HG03439 (cell line): ENCODE measurements at regions not wholly inside any gene's neighbourhood (a gene's known extent, or its start where the extent isn't known, plus 50 kb on each side); places are given as distances from the start of the nearest gene placed in this dataset.
"Not testable (repeated sequence)": the region's sequence is repeated elsewhere in the genome, so short reads cannot be mapped to it uniquely, and the experiment has no call there.

Experiments
- ATAC-seq: cut with Tn5 transposase; IDR thresholded peaks from one replicate; pipeline ENCODE4 v1.9.1; 2021; ENCODE audit warnings: mild to moderate bottlenecking, moderate library complexity; ENCODE audit not compliant: unreplicated experiment

DNA sequence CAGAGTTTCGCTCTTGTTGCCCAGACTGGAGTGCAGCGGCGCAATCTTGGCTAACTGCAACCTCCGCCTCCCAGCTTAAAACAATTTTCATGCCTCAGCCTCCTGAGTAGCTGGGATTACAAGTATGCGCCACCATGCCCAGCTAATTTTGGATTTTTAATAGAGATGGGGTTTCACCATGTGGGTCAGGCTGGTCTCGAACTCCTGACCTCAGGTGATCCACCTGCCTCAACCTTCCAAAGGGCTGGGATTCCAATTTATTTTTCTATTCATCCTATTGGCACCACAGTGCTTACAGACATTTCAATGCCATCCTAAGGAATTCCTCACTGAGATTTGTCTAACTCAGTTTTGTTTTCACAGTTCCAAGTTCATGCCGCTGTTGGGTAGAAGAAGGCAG lies 98.3 kb upstream of the EGLN3 start:
- ATAC-seq, result not testable (repeated sequence)

GRCh38 chr14:34046799-34047520 lies 96.1 kb upstream of the EGLN3 start:
- ATAC-seq, result no peak

DNA sequence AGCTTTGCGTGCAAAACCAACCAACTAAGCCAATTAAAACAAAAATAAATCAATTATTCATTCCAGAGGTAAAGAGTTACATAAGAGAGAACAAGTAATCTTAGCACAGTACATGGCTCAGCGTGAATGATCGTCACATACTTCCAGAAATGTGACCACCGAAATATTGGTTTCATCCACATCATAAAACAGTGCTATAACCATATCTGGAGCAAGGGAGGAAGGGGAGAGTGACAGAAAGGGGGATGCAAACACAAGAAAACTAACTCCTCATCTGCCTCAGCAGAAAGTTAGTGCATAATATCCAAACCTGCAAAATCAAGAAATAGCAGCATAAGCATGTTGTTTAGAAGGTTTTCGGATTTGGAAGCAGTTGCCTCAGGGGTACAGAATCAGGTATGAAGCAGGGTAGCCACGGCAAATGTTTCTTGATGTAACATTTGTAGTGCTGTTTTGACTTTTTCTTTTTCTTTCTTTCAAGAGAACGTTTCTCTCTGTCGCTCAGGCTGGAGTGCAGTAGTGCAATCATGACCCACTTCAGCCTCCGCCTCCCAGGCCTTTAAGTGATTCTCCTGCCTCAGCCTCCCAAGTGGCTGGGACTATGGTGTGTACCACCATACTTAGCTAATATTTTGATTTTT lies 93.9 kb upstream of the EGLN3 start:
- no peak for ATAC-seq

DNA sequence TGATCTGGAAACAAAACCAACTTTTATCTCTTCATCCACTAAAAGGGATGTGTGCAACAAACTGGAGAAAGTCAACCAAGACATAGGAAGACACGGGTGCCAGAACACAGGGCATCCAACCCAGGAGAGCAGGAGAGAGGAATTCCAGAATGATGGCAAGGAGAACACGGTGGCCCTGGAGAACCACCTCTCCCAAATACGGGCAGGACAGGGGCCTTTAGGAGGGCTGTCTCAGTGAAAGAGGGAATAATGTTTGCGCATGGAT lies 93.4 kb upstream of the EGLN3 start:
- ATAC-seq, result no peak

GRCh38 chr14:34043627-34044372 lies 92.9 kb upstream of the EGLN3 start:
- peak; percentile 87 for ATAC-seq

DNA sequence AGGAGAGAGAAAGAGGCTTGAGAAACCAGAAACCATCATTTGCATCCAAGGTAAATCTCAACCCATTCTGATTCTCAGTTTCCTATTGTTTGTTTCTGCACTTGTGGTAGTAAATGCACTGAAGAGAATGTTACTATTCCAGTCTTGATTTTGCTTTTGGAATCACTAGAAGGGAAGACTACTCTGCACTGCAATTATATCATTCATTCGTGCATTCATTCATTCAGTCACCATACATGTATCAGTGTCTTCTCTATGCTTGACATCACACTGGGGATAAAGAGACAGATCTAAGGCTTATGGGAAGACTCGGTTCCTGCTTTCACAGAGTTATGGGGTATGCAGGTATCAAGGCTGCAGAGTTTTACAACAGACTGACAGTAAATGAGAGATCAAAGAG lies 90.3 kb upstream of the EGLN3 start:
- ATAC-seq, result no peak

GRCh38 chr14:34040766-34041165 lies 89.9 kb upstream of the EGLN3 start:
- no peak for ATAC-seq

DNA sequence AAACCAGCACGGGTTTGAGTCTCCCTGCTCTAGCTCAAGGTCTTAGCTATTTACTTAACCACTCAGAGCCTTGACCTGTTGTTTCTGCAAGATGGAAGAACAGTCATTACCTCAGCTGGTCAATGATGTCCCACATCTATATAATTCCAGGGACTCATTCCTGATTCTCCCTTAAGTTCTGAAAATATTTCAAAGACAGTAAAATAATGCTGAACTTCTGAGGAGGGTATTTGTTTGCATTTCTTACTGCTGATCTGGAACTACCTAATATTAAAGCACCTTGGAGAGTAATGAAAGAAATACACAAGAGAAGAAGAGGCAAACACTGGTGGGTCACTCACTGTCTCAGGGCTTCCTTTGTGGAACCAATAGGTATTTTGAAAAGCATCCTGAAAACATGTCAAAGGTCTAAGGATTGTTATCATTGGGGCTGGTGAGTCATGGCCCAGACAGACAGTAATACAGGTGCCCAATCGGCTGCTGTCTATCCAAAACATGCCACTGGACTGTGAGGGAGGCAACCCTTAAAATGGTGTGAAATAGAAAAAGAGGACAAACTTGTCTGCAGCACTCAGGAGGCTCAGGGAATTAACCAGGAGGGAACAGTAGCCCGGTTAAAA lies 88.7 kb upstream of the EGLN3 start:
- ATAC-seq, result no peak

DNA sequence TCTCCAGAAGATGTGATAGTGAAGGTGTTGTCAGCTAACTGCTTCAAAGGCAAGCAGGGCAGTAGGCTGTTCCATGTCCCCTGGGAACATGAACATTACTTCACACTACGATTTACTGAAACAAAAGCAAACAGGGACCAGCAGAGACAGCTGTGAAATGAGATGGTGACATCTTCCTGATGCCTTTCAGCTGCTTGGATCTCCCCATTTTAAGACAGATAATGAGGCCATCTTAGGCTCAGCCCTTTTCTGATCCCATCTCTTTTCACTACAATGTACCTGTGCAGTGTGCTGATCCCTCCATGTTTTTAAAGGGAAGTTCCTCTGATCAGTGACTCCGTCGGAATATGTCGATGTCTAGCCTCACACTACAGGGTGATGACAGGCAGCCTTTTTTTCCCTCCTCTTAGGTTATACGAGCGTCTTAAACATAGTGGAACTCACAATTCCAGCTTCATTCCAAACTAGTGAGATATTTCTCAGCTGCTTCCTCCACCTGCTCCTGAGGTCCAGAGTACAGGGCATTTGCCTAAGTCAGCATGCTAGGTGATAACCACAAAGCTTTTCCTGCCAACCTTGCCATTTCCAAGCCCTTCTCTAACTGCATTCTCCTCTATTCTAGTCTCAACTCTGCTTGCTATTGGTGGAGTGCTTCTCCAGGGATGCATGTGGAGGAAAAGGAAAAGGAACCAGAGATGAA lies 87.6 kb upstream of the EGLN3 start:
- no peak for ATAC-seq

GRCh38 chr14:34036319-34036766 lies 85.5 kb upstream of the EGLN3 start:
- ATAC-seq, result no peak

DNA sequence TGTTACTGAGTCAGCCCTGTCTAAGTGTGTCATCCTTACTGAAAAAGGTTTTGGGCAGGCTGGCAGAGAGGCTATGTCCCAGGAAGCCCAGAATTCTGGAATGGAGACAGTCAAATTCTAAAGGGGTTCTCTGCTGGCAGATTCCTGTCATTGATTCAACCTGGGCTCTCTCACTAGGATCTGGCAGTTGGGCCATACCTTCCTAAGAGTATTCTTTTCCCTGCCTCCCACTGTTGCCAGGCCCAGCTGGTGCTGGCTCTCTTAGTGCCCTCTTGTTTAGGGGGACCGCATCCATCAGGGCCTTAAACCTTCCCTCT lies 85.0 kb upstream of the EGLN3 start:
- ATAC-seq, result no peak

DNA sequence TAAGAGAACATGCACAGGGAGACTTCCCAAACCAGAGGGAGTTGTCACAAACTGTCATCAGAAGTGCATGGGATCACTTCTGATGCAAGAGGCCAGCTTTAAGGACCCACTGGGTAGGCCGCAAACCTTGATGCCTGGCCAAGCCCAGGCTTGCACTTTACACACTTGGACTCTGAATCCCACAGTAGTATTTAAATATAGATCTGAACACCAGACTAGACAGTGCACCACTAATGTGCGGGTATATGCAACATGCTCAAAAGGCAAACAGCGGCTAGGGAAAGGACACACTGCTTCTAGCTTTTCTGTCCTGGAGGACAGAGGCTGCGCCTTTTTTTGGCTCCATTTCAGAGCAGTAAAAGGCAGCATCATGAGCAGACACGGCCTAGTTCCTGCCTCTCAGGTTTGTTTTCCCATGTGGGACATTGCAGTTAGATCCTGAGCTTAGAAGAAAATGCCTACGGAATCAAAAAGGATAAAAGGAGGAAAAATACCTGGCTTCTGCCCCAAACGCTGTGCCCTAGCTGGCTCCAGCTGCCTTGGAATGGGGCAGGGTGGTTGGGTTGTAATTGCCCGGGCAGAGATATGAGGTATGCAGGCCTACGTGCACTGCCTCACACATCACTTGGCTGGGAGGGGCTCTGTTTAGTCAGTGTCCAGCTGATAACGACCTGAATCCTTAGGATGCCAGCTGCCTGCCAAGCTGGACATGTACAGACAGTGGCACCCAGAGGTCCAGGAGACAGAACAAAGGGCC lies 84.5 kb upstream of the EGLN3 start:
- ATAC-seq, result no peak

GRCh38 chr14:34034447-34035176 lies 83.7 kb upstream of the EGLN3 start:
- no peak for ATAC-seq

DNA sequence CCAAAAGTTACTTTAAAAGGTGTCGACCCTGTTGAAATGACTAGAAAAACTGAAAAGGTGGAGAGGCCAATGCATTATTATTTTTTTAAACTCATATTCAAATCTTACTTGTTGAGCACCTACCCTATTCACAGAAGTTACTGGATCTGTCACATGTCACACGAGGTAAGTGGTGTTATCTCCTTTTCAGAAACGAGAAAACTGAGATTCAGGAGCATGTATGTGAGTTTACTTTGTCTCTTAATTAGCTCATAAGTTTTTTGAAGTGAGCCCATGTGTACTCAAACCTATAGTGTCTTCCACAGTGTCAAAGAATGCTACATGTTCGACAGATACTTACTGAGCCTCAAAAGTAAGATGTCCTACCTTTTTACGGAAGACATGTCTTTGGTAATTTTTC lies 81.8 kb upstream of the EGLN3 start:
- no peak for ATAC-seq

DNA sequence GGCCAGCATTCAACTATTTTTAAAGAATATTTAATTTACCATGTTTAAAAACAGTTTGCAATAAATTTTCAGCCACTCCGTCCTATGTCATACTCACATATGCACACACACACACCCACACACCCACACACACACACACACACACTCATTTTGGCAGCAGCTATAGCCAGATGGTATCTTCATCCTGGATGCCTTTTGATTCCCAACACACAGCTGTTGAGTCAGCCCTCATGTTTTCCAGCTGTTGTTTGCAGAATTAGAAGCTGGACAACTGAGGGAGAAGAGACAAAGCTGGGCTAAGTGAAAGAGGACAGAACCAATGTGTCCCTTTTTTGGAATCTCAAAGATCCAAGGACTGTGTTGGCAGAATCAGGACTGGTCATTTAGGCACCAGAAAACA lies 80.0 kb upstream of the EGLN3 start:
- ATAC-seq, result no peak

GRCh38 chr14:34029921-34030334 lies 79.1 kb upstream of the EGLN3 start:
- ATAC-seq, result no peak

- ATAC-seq, result no peak
Observed at GRCh38 chr14:34027990-34028495, 77.2 kb upstream of the EGLN3 start.

- no peak for ATAC-seq
Observed at GRCh38 chr14:34027130-34027989, 76.5 kb upstream of the EGLN3 start.
